ENCODE measurements at regions not wholly inside any gene's neighbourhood (a gene's known extent, or its start where the extent isn't known, plus 50 kb on each side); places are given as distances from the start of the nearest gene placed in this dataset.

GRCh38 chr5:44051591-44051990 is 337.6 kb downstream of the FGF10 start:
- TF ChIP-seq EZH2 (IDR thresholded peaks at IDR 0.05; ENCODE audit: insufficient read depth, poor library complexity, severe bottlenecking) (no peak), EZH2phosphoT487 (IDR thresholded peaks at IDR 0.05; ENCODE audit: insufficient read depth, low read depth) (no peak)
